ENCODE measurements at regions not wholly inside any gene's neighbourhood (a gene's known extent, or its start where the extent isn't known, plus 50 kb on each side); places are given as distances from the start of the nearest gene placed in this dataset.
A peak's percentile ranks its signal among the peaks of the same experiment; 100 is the strongest.

- DNase-seq (ENCODE audit: low spot score), result no peak
Observed at GRCh38 chr2:136215908-136216472, 98.0 kb upstream of the CXCR4 start.

GRCh38 chr2:136215449-136215848, 97.5 kb upstream of the CXCR4 start:
- DNase-seq (ENCODE audit: low spot score), result no peak

GRCh38 chr2:136214307-136215200, 96.6 kb upstream of the CXCR4 start:
- no peak for DNase-seq (ENCODE audit: low spot score)

GRCh38 chr2:136213836-136214235, 95.9 kb upstream of the CXCR4 start:
- DNase-seq (ENCODE audit: low spot score), result no peak

- DNase-seq (ENCODE audit: low spot score), result no peak
Observed at GRCh38 chr2:136212426-136213378, 94.8 kb upstream of the CXCR4 start.

GRCh38 chr2:136211701-136212100, 93.8 kb upstream of the CXCR4 start:
- no peak for DNase-seq (ENCODE audit: low spot score)

GRCh38 chr2:136210822-136211221, 92.9 kb upstream of the CXCR4 start:
- no peak for DNase-seq (ENCODE audit: low spot score)

- DNase-seq (ENCODE audit: low spot score), result no peak
Observed at GRCh38 chr2:136210455-136210805, 92.5 kb upstream of the CXCR4 start.

GRCh38 chr2:136209561-136210454, 91.9 kb upstream of the CXCR4 start:
- no peak for DNase-seq (ENCODE audit: low spot score)

GRCh38 chr2:136208682-136209420, 90.9 kb upstream of the CXCR4 start:
- no peak for DNase-seq (ENCODE audit: low spot score)

GRCh38 chr2:136207665-136208064, 89.7 kb upstream of the CXCR4 start:
- DNase-seq (ENCODE audit: low spot score), result no peak

- peak; percentile 19 for DNase-seq (ENCODE audit: low spot score)
Observed at GRCh38 chr2:136207030-136207623, 89.2 kb upstream of the CXCR4 start.

GRCh38 chr2:136206613-136207012, 88.7 kb upstream of the CXCR4 start:
- DNase-seq (ENCODE audit: low spot score), result no peak

GRCh38 chr2:136205615-136206014, 87.7 kb upstream of the CXCR4 start:
- DNase-seq (ENCODE audit: low spot score), result no peak

GRCh38 chr2:136204971-136205370, 87.0 kb upstream of the CXCR4 start:
- DNase-seq (ENCODE audit: low spot score), result no peak

GRCh38 chr2:136195226-136195625, 77.3 kb upstream of the CXCR4 start:
- peak; percentile 4 for DNase-seq (ENCODE audit: low spot score)

GRCh38 chr2:136191041-136191440, 73.1 kb upstream of the CXCR4 start:
- DNase-seq (ENCODE audit: low spot score), result no peak

- no peak for DNase-seq (ENCODE audit: low spot score)
Observed at GRCh38 chr2:136189221-136189782, 71.4 kb upstream of the CXCR4 start.

- DNase-seq (ENCODE audit: low spot score), result no peak
Observed at GRCh38 chr2:136188086-136188485, 70.1 kb upstream of the CXCR4 start.

Measured in umbilical cord (tissue), 1 donor.